Naive B cell (primary cell): ENCODE measurements at regions not wholly inside any gene's neighbourhood (a gene's known extent, or its start where the extent isn't known, plus 50 kb on each side); places are given as distances from the start of the nearest gene placed in this dataset.

ENCODE experiments used
- ATAC-seq, 2 donors: fragments of 150-1000 bp; cut with Tn5 transposase; 2 replicates each; pipeline ENCODE4 v1.10.0; 2021; ENCODE audit warnings: low read depth in 2 of 2, mild to moderate bottlenecking in 2 of 2, moderate library complexity in 2 of 2
- DNase-seq: peaks from one replicate; pipeline ENCODE4 v3.0.0; 2022
- H3K27ac Mint-ChIP-seq, 6 donors: one replicate each; pipeline ENCODE4 v1.8.0; 2020 to 2022; ENCODE audit warnings: mild to moderate bottlenecking in 6 of 6, mixed read lengths in 6 of 6, moderate library complexity in 5 of 6, inconsistent platforms in 2 of 6
- H3K27me3 Mint-ChIP-seq, 3 donors: one replicate each; pipeline ENCODE4 v1.8.0; 2021 to 2022; ENCODE audit warnings: mixed read lengths in 3 of 3, mild to moderate bottlenecking in 1 of 3
- H3K36me3 Mint-ChIP-seq, 2 donors: one replicate each; pipeline ENCODE4 v1.8.0; 2020 to 2022; ENCODE audit warnings: mixed read lengths in 2 of 2, inconsistent platforms in 1 of 2, mild to moderate bottlenecking in 1 of 2
- H3K4me1 Mint-ChIP-seq, 3 donors: one replicate each; pipeline ENCODE4 v1.8.0; 2020 to 2022; ENCODE audit warnings: mixed read lengths in 3 of 3, inconsistent platforms in 1 of 3, mild to moderate bottlenecking in 1 of 3, moderate library complexity in 1 of 3
- H3K4me3 Mint-ChIP-seq, 8 donors: one replicate each; pipeline ENCODE4 v1.8.0; 2020 to 2022; ENCODE audit warnings: mild to moderate bottlenecking in 8 of 8, mixed read lengths in 8 of 8, moderate library complexity in 8 of 8, inconsistent platforms in 2 of 8
- H3K9me3 Mint-ChIP-seq, 7 donors: one replicate each; pipeline ENCODE4 v1.8.0; 2020 to 2022; ENCODE audit warnings: mixed read lengths in 7 of 7, mild to moderate bottlenecking in 5 of 7, inconsistent platforms in 2 of 7, moderate library complexity in 1 of 7

GRCh38 chr5:5591567-5591966, 169.1 kb downstream of the ICE1 start:
- H3K4me1 Mint-ChIP-seq, result no peaks in the 10 kb centered on the region
- ATAC-seq, result no peak

DNA sequence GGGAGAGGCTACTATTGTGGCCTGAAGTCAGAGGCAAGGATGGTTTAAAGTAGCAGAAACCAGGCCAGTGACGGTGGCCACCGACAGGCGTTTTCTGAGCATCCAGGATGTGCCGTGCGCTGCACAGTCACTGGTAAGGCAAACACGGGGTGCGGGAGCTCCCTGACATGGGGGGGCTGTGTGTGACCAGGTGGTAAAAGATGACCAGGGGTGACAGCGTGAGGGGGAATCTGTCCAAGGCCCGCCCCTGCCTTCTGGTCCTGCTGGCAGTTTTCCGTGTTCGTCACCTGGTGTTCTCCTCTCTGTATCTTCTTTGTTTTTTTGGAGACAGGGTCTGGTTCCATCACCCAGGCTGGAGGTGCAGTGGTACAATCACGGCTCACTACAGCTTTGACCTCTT, 167.4 kb downstream of the ICE1 start:
- Mint-ChIP-seq H3K9me3 (peaks cover 0 to 5% (median 3%) of the 10 kb centered on the region in 7 donors), H3K36me3 (no peaks in the 10 kb centered on the region), H3K27me3 (peaks cover 0 to 6% (median 4%) of the 10 kb centered on the region in 3 donors), H3K4me1 (no peaks in the 10 kb centered on the region), H3K4me3 (no peak overlapping the region), H3K27ac (no peak overlapping the region)
- ATAC-seq (no peak), DNase-seq (no peak)

More at GRCh38 chr5:5591567-5591966, 169.1 kb downstream of the ICE1 start:
- Mint-ChIP-seq H3K9me3 (peaks cover 0 to 5% (median 3%) of the 10 kb centered on the region in 7 donors), H3K27ac (no peak overlapping the region), H3K27me3 (peaks cover 0 to 6% (median 4%) of the 10 kb centered on the region in 3 donors), H3K36me3 (no peaks in the 10 kb centered on the region), H3K4me3 (no peak overlapping the region)
- no peak for DNase-seq

DNA sequence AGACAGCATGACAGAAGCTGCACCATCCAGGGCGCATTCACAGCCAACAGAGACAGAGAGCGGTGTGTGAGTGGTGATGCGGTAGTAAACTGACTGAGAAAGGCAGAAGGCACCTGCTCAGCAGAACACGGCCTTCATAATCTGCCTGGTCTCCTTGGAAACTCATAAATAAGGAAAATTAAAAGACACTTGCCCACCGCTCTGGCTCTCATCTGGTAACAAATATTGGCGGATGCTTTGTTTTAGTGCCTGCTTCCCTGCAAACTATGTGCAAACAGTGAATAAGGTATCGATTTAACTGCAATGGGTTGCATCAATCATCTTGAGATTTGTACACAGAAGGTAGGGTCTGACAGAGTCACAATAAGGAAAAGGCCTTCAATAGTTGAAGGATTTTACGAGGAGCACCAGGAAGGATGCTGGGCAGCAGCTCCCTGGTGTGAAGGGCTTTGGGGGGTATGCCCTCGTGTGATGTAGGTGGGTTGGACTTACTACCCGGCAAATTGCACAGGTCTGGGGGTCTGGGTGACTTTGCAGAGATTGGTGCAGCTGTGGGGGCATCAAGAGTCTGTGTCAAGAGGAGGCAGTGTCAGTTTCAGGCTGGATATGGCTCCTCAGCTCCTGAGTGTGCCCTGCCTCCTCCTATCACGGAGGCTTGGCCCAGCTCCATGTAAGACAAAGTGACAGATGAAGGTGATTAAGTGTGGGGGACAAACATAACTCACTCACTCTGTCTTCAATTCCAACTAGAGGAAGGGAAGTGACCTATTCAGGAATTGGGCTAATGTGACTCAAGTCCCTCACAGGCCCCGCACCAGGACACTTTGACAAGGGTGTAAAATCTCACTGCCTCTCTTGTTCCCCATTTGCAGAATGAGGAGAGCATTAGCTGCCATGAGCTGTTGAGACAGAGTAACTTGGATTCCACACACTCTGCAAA, 166.7 kb downstream of the ICE1 start:
- Mint-ChIP-seq H3K4me1 (no peaks in the 10 kb centered on the region), H3K9me3 (peaks cover 0 to 4% (median 2%) of the 10 kb centered on the region in 7 donors), H3K36me3 (no peaks in the 10 kb centered on the region), H3K27ac (peak overlapping the region in 1 of 6 donors; percentile 81), H3K27me3 (peaks cover 0 to 6% (median 4%) of the 10 kb centered on the region in 3 donors), H3K4me3 (no peak overlapping the region)
- no peak for DNase-seq
- no peak for ATAC-seq

- Mint-ChIP-seq H3K27ac (peak overlapping the region in 1 of 6 donors; percentile 81), H3K36me3 (no peaks in the 10 kb centered on the region), H3K9me3 (peaks cover 0 to 4% (median 0%) of the 10 kb centered on the region in 7 donors), H3K4me1 (no peaks in the 10 kb centered on the region), H3K27me3 (peaks cover 0 to 6% (median 4%) of the 10 kb centered on the region in 3 donors), H3K4me3 (no peak overlapping the region)
- no peak for DNase-seq
- no peak for ATAC-seq
Observed at GRCh38 chr5:5588386-5588785, 165.9 kb downstream of the ICE1 start.

GRCh38 chr5:5587474-5587873, 165.0 kb downstream of the ICE1 start:
- Mint-ChIP-seq H3K27me3 (peaks cover 0 to 6% (median 4%) of the 10 kb centered on the region in 3 donors), H3K4me3 (no peak overlapping the region), H3K4me1 (no peaks in the 10 kb centered on the region), H3K9me3 (peaks cover 0 to 4% (median 0%) of the 10 kb centered on the region in 7 donors), H3K36me3 (no peaks in the 10 kb centered on the region), H3K27ac (no peak overlapping the region)
- no peak for ATAC-seq
- DNase-seq, result no peak

DNA sequence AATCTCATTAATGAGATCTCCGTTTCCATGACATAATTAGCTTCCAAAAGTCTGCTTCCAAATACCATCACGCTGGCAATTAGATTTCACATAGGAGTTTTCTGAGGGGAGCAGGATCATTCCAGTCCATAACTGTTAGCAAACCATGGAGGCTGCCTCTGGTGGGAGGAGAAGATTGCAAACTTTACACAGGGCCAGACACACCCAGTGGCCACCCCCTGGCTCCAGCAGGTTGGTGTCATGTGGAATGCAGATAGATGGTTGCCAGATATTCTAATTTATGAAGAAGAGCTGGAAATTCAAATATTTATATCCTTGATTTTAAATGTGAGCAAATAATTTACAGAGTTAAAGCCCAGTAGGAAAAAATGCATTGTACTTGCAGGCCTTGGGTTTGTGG, 164.2 kb downstream of the ICE1 start:
- Mint-ChIP-seq H3K27me3 (peaks cover 0 to 6% (median 4%) of the 10 kb centered on the region in 3 donors), H3K9me3 (peaks cover 0 to 4% (median 0%) of the 10 kb centered on the region in 7 donors), H3K36me3 (no peaks in the 10 kb centered on the region), H3K4me3 (no peak overlapping the region), H3K27ac (no peak overlapping the region), H3K4me1 (no peaks in the 10 kb centered on the region)
- DNase-seq, result no peak
- ATAC-seq, result no peak

GRCh38 chr5:5585751-5586341, 163.4 kb downstream of the ICE1 start:
- DNase-seq, result no peak
- H3K27me3 Mint-ChIP-seq, result peaks cover 0 to 6% (median 4%) of the 10 kb centered on the region in 3 donors
- ATAC-seq, result no peak
- H3K9me3 Mint-ChIP-seq, result peaks cover 0 to 4% (median 0%) of the 10 kb centered on the region in 7 donors
- no peaks in the 10 kb centered on the region for H3K36me3 Mint-ChIP-seq
- H3K4me3 Mint-ChIP-seq, result no peak overlapping the region
- H3K27ac Mint-ChIP-seq, result no peak overlapping the region
- H3K4me1 Mint-ChIP-seq, result no peaks in the 10 kb centered on the region

GRCh38 chr5:5584751-5585150, 162.3 kb downstream of the ICE1 start:
- no peak overlapping the region for H3K4me3 Mint-ChIP-seq
- no peaks in the 10 kb centered on the region for H3K4me1 Mint-ChIP-seq
- H3K36me3 Mint-ChIP-seq, result no peaks in the 10 kb centered on the region
- H3K9me3 Mint-ChIP-seq, result no peaks in the 10 kb centered on the region
- no peak overlapping the region for H3K27ac Mint-ChIP-seq
- no peak for ATAC-seq
- peaks cover 0 to 6% (median 4%) of the 10 kb centered on the region in 3 donors for H3K27me3 Mint-ChIP-seq
- DNase-seq, result no peak

DNA sequence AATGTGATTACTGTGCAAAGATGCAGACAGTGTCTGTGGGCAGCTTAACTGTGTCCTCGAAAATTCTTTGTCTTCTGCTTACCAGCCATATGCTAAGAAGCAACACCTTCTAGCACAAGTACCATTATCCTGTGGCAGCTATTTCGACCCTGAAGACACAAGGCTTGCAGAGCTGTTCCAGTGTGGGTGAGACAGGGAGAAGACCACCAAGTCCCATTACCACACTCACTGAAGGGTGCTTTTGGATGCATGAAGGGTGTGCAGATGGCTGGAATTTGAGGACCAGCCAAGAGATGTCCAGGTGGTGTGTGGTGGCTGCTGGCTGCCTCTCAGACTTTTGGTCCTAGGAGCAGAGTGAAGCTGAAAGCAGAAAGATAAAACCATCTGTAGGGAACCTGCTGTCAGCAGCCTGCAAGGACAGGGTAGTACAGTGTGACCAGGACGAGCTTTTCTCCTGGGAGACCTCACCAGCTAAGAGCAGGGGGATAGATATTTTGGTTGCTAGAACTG, 161.8 kb downstream of the ICE1 start:
- ATAC-seq, result no peak

GRCh38 chr5:5583832-5584231, 161.4 kb downstream of the ICE1 start:
- no peak for DNase-seq
- no peak overlapping the region for H3K4me3 Mint-ChIP-seq
- H3K27ac Mint-ChIP-seq, result peak overlapping the region in 1 of 6 donors; percentile 43
- ATAC-seq, result no peak
- H3K4me1 Mint-ChIP-seq, result no peaks in the 10 kb centered on the region
- H3K36me3 Mint-ChIP-seq, result no peaks in the 10 kb centered on the region
- peaks cover 0 to 4% (median 0%) of the 10 kb centered on the region in 3 donors for H3K27me3 Mint-ChIP-seq
- H3K9me3 Mint-ChIP-seq, result no peaks in the 10 kb centered on the region

More for the DNA sequence above, 161.8 kb downstream of the ICE1 start:
- no peak for DNase-seq
- H3K36me3 Mint-ChIP-seq, result no peaks in the 10 kb centered on the region
- no peak overlapping the region for H3K27ac Mint-ChIP-seq
- H3K27me3 Mint-ChIP-seq, result peaks cover 0 to 4% (median 4%) of the 10 kb centered on the region in 3 donors
- no peak overlapping the region for H3K4me3 Mint-ChIP-seq
- H3K9me3 Mint-ChIP-seq, result no peaks in the 10 kb centered on the region
- no peaks in the 10 kb centered on the region for H3K4me1 Mint-ChIP-seq

GRCh38 chr5:5583023-5583765, 160.7 kb downstream of the ICE1 start:
- Mint-ChIP-seq H3K4me3 (no peak overlapping the region), H3K36me3 (no peaks in the 10 kb centered on the region), H3K4me1 (no peaks in the 10 kb centered on the region), H3K27ac (no peak overlapping the region), H3K27me3 (peaks cover 0 to 4% (median 0%) of the 10 kb centered on the region in 3 donors), H3K9me3 (no peaks in the 10 kb centered on the region)
- DNase-seq (no peak), ATAC-seq (no peak)

GRCh38 chr5:5581080-5581479, 158.6 kb downstream of the ICE1 start:
- Mint-ChIP-seq H3K4me3 (no peak overlapping the region), H3K9me3 (no peaks in the 10 kb centered on the region), H3K27ac (no peak overlapping the region), H3K27me3 (no peaks in the 10 kb centered on the region), H3K36me3 (no peaks in the 10 kb centered on the region), H3K4me1 (no peaks in the 10 kb centered on the region)
- ATAC-seq (no peak), DNase-seq (no peak)

DNA sequence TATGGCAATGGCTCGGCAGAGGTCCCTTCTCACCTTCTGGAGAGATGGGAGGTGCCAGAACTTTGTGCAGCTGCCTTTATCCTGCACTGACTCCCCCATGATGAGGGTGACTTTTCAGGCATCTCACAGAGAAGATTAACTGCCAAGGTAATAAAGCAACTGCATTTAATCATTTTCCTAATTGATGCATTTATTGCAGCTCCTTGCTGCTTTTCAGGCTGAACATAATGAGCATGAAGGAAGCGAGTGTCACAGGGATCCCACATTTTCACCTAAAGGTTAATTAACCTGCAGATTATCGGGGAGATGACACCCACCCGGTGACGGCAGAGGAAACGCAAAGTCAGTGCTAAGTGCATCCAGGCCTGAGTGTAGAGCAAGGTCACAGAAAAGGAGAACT, 154.3 kb downstream of the ICE1 start:
- Mint-ChIP-seq H3K27me3 (peaks cover 0 to 7% (median 5%) of the 10 kb centered on the region in 3 donors), H3K4me1 (no peaks in the 10 kb centered on the region), H3K27ac (no peak overlapping the region), H3K9me3 (peaks cover 0 to 4% (median 0%) of the 10 kb centered on the region in 7 donors), H3K4me3 (peak overlapping the region in 1 of 8 donors; percentile 38), H3K36me3 (no peaks in the 10 kb centered on the region)
- no peak for DNase-seq
- no peak for ATAC-seq
